ENCODE measurements at regions not wholly inside any gene's neighbourhood (a gene's known extent, or its start where the extent isn't known, plus 50 kb on each side); places are given as distances from the start of the nearest gene placed in this dataset.
"Not testable (repeated sequence)": the region's sequence is repeated elsewhere in the genome, so short reads cannot be mapped to it uniquely, and the experiment has no call there.

DNA sequence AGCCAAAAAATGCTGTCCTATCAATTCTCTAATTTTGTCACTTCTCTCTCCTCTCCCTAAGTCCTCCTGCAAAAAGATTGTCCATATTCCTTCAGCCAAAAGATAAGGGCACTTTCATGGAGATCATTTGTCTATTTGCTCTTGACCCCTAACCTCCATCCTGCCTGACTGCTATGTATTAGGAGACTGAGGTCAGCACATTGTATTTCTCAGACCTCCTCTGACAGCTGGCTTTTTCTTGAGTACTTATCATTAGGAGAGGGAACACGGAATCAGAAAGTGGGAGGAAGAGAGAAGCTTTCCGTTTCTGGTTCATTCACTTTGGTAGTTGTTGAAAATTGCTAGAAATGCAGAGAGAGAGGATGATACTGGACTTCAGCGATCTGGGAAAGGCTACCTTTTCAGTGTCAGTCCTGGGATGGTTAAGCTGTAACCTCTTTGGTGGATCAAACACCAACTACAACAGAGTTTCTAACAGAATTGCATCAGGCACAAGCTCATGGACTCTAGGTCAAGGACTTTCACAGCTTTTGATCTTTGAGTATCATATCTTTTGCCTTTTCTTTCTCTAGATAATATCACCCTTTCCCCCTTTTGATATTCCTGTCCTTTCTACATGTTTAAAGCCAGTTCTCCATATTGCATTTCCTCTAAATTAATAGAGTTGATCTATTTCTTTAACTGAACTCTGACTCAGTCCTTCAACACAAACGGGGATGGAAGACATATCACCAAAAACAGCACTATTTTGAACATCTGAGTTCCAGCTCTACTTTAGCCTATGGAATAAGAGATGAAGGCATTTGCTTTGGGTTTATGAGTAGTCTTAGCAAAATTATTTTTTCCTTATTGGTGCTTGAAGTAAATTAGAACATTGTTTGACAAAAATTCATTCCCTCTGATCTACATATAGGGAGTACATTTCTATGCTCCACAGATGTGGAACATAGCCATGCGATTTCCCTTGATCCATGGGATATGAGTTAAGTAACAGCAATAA lies 63.3 kb upstream of the KYNU start:
- DNase-seq (ENCODE audit: low spot score) = no peak
- in situ Hi-C loops (cut with MboI; ENCODE audit: low pct_unique_long_range_greater_than_20kb, low sequenced_read_pairs, unreplicated experiment) = no loop called here
- TF ChIP-seq, protein P1, sequence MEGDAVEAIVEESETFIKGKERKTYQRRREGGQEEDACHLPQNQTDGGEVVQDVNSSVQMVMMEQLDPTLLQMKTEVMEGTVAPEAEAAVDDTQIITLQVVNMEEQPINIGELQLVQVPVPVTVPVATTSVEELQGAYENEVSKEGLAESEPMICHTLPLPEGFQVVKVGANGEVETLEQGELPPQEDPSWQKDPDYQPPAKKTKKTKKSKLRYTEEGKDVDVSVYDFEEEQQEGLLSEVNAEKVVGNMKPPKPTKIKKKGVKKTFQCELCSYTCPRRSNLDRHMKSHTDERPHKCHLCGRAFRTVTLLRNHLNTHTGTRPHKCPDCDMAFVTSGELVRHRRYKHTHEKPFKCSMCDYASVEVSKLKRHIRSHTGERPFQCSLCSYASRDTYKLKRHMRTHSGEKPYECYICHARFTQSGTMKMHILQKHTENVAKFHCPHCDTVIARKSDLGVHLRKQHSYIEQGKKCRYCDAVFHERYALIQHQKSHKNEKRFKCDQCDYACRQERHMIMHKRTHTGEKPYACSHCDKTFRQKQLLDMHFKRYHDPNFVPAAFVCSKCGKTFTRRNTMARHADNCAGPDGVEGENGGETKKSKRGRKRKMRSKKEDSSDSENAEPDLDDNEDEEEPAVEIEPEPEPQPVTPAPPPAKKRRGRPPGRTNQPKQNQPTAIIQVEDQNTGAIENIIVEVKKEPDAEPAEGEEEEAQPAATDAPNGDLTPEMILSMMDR (IDR thresholded peaks at IDR 0.05; ENCODE audit: extremely low read depth, insufficient read depth, missing control alignments) = no peak

DNA sequence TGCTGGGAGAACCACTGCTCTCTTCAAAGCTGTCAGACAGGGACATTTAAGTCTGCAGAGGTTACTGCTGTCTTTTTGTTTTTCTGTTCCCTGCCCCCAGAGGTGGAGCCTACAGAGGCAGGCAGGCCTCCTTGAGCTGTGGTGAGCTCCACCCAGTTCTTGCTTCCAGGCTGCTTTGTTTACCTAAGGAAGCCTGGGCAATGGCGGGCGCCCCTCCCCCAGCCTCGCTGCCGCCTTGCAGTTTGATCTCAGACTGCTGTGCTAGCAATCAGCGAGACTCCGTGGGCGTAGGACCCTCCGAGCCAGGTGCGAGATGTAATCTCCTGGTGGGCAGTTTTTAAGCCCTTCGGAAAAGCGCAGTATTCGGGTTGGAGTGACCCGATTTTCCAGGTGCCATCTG lies 65.8 kb upstream of the KYNU start:
- in situ Hi-C loops (cut with MboI; ENCODE audit: low pct_unique_long_range_greater_than_20kb, low sequenced_read_pairs, unreplicated experiment); DNase-seq (ENCODE audit: low spot score): not testable (repeated sequence)

DNA sequence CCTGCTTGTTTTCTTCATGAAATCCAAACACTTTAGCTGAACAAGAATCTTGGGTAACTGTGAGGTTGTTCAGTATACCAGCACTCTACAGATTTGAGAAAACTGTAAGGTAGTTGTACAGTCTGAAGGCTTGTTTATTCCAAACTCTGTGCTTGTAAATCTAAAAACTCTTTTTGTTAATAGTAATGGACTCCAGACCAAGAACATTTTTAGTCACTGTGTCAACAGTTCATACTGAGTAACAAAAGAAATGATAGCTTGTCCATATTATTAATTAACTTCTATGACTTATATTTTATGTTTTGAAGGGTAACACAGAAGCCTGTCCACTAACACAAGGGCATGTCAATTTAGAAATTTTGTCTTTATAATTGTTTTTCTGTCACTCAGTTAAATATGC lies 72.2 kb upstream of the KYNU start:
- DNase-seq (ENCODE audit: low spot score) = no peak
- TF ChIP-seq, protein P1 (IDR thresholded peaks at IDR 0.05; ENCODE audit: extremely low read depth, insufficient read depth, missing control alignments) = no peak
- in situ Hi-C loops (cut with MboI; ENCODE audit: low pct_unique_long_range_greater_than_20kb, low sequenced_read_pairs, unreplicated experiment) = no loop called here

DNA sequence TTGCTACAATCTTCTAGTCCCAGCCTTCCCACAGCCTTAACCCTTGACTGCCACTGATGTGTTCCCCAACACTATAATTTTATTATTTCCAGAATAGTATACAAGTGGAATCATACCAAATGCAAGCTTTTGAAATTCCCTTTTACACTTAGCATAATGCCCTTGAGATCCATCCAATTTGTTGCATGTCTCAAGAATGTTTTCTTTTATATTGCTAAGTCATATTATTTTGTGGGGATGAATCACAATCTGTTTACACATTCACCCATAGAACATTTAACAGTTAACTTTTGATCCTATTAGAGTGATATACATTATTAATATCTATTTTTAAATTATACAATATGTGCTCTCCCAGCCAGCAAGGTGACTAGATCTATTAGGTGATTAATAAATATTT lies 74.3 kb upstream of the KYNU start:
- in situ Hi-C loops (cut with MboI; ENCODE audit: low pct_unique_long_range_greater_than_20kb, low sequenced_read_pairs, unreplicated experiment) = no loop called here
- DNase-seq (ENCODE audit: low spot score) = no peak
- TF ChIP-seq, protein P1 (IDR thresholded peaks at IDR 0.05; ENCODE audit: extremely low read depth, insufficient read depth, missing control alignments) = no peak

DNA sequence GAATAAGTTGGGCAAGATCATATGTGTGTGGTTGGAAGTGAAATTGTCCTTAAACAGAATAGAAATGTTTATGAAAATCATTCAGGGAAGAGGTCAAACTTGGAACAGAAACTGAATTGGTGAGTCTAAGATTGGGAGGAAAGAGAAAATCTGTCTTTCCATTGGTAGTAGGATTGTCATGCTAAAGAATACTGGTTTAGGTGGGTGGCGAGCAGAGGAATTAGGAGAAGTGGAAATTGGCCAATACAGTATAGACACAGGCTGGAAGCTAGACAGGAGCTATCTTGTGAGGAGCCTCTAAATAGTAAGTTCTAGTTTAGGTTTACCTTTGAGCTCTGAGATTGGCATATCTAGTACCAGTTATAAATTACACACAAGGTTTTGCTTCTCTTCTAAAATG lies 80.9 kb upstream of the KYNU start:
- no peak for DNase-seq (ENCODE audit: low spot score)
- in situ Hi-C loops (cut with MboI; ENCODE audit: low pct_unique_long_range_greater_than_20kb, low sequenced_read_pairs, unreplicated experiment) = no loop called here
- TF ChIP-seq, protein P1 (IDR thresholded peaks at IDR 0.05; ENCODE audit: extremely low read depth, insufficient read depth, missing control alignments) = no peak

DNA sequence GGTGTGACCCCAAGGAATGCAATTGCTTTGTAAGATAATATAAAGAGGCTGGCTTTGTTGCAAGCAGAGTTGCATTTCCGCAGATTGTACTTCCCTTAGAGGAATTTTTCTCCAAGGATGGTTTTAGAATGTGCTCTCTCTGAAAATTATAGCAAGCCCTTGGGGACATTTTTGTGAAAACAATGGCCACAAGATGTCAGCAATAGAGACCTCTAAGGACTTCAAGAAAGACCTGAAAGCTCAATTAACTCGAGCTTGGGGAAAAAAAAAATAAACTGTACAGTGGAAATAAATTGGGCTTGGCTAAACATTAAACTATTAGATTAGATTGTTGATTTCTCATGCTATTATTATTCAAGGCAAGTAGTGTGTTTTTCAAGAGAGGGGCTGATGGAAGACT lies 81.3 kb upstream of the KYNU start:
- in situ Hi-C loops (cut with MboI; ENCODE audit: low pct_unique_long_range_greater_than_20kb, low sequenced_read_pairs, unreplicated experiment) = no loop called here
- TF ChIP-seq, protein P1 (IDR thresholded peaks at IDR 0.05; ENCODE audit: extremely low read depth, insufficient read depth, missing control alignments) = no peak
- DNase-seq (ENCODE audit: low spot score) = no peak

DNA sequence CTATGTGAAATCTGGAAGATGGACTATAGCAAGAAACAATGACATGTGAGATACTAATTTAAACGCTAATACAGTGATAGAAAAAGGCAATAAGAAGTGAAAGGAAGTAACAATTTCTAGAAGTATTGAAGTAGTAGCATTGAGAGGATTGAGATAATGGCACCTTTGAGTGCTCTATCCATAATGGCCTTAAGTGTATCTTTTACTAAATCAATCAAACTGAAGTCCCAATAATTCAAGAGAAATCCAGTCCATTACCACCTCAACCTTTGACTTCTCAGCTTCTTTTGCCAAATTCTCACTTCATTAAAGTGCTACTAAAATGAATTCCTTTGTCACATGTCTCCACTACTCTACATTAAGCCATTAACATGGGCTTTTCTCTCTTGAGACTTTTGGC lies 82.6 kb upstream of the KYNU start:
- no peak for DNase-seq (ENCODE audit: low spot score)
- TF ChIP-seq, protein P1 (IDR thresholded peaks at IDR 0.05; ENCODE audit: extremely low read depth, insufficient read depth, missing control alignments) = no peak
- in situ Hi-C loops (cut with MboI; ENCODE audit: low pct_unique_long_range_greater_than_20kb, low sequenced_read_pairs, unreplicated experiment) = no loop called here

DNA sequence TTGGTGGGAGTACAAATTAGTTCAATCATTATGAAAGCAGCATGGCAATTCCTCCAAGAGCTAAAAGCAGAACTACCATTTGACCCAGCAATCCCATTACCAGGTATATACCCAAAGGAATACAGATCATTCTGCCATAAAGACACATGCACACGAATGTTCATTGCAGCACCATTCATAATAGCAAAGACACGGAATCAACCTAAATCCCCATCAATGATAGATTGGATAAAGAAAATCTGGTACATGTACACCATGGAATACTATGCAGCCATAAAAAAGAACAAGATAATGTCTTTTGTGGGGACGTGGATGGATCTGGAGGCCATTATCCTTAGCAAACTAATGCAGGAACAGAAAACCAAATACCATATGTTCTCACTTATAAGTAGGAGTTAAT lies 85.1 kb upstream of the KYNU start:
- in situ Hi-C loops (cut with MboI; ENCODE audit: low pct_unique_long_range_greater_than_20kb, low sequenced_read_pairs, unreplicated experiment); DNase-seq (ENCODE audit: low spot score): not testable (repeated sequence)
